Endothelial cell of umbilical vein (primary cell): ENCODE measurements at regions not wholly inside any gene's neighbourhood (a gene's known extent, or its start where the extent isn't known, plus 50 kb on each side); places are given as distances from the start of the nearest gene placed in this dataset.

Experiments used
- BruUV-seq: library from RNA; stranded (reverse); fragments of 400-500 nt; replicated peaks from 2 replicates; lab custom pipeline; 2021; lab: Mats Ljungman, UMichigan
- CTCF ChIA-PET: fragments of 300-600, 350-600 bp; sonication (Branson Sonifier 250); formaldehyde crosslinking; loops from one replicate; lab custom pipeline; 2021; ENCODE audit warnings: antibody characterized with exemption, inconsistent platforms; lab: Charles Lee
- POLR2A ChIA-PET: fragments of 300-600, 350-600 bp; sonication (Branson Sonifier 250); formaldehyde crosslinking; loops from one replicate; lab custom pipeline; 2021; ENCODE audit warnings: antibody characterized with exemption, inconsistent platforms; lab: Charles Lee
- DNase-seq: peaks from one replicate; pipeline ENCODE4 v3.0.0-alpha.2; 2011; ENCODE audit warnings: low read depth, low spot score
- FAIRE-seq: peaks from 2 replicates; lab custom pipeline; 2011; peaks lifted over from hg19 to GRCh38; lab: Jason Lieb, UNC
- H2AFZ ChIP-seq: 2 replicates; pipeline ENCODE4 v1.6.0; 2012; ENCODE audit warnings: low read depth, low read length, control low read depth, inconsistent platforms
- H3K27ac ChIP-seq: 2 replicates; pipeline ENCODE4 v1.5.1; 2011; ENCODE audit warnings: low read depth, mild to moderate bottlenecking, control low read depth, low read length, moderate library complexity; ENCODE audit not compliant: insufficient read depth
- H3K27me3 ChIP-seq, 2 experiments: 2 replicates each; pipeline versions ENCODE4 v1.6.0 to v1.6.1; 2011; ENCODE audit warnings: low read length in 2 of 2, mixed read lengths in 1 of 2; ENCODE audit not compliant: control insufficient read depth in 2 of 2, insufficient read depth in 2 of 2
- H3K36me3 ChIP-seq, 2 experiments: 2 replicates in 1 of 2; 3 replicates in 1 of 2; pipeline ENCODE4 v1.5.1; 2011; ENCODE audit warnings: low read length in 2 of 2, mild to moderate bottlenecking in 1 of 2, moderate library complexity in 1 of 2; ENCODE audit not compliant: control insufficient read depth in 2 of 2, insufficient read depth in 2 of 2; ENCODE audit errors: extremely low read depth in 1 of 2
- H3K4me1 ChIP-seq: 3 replicates; pipeline ENCODE4 v1.5.1; 2011; ENCODE audit warnings: mild to moderate bottlenecking, low read length; ENCODE audit not compliant: control insufficient read depth, insufficient read depth; ENCODE audit errors: extremely low read depth
- H3K4me2 ChIP-seq: 2 replicates; pipeline ENCODE4 v1.6.1; 2011; ENCODE audit warnings: low read length, control low read depth, mixed read lengths; ENCODE audit not compliant: insufficient read depth
- H3K4me3 ChIP-seq, 3 experiments: fragments of 200-600 bp in 1 of 3; sonication (generic), shearing (Covaris generic) in 1 of 3; replicated peaks in 1 of 3; 2 replicates each; pipeline ENCODE4 v1.5.1; 2011 to 2016; ENCODE audit warnings: control low read depth in 3 of 3, low read length in 3 of 3, mild to moderate bottlenecking in 2 of 3, inconsistent platforms in 1 of 3, low read depth in 1 of 3, moderate library complexity in 1 of 3; ENCODE audit not compliant: insufficient read depth in 1 of 3
- H3K79me2 ChIP-seq: 2 replicates; pipeline ENCODE4 v1.6.0; 2012; ENCODE audit warnings: low read length, inconsistent platforms; ENCODE audit not compliant: control insufficient read depth, insufficient read depth
- H3K9ac ChIP-seq: replicated peaks from 2 replicates; pipeline ENCODE3; 2011; ENCODE audit warnings: low read length, control low read depth; ENCODE audit not compliant: insufficient read depth; ENCODE audit errors: extremely low read depth
- H3K9me1 ChIP-seq: replicated peaks from 3 replicates; pipeline ENCODE4 v1.6.0; 2011; ENCODE audit warnings: mild to moderate bottlenecking, low read length; ENCODE audit not compliant: control insufficient read depth, insufficient read depth; ENCODE audit errors: extremely low read depth
- H3K9me3 ChIP-seq: replicated peaks from 2 replicates; pipeline ENCODE4 v1.5.1; 2012; ENCODE audit warnings: low read length, inconsistent platforms; ENCODE audit not compliant: control insufficient read depth, insufficient read depth
- H4K20me1 ChIP-seq: replicated peaks from 2 replicates; pipeline ENCODE3; 2011; ENCODE audit warnings: mild to moderate bottlenecking, low read length; ENCODE audit not compliant: control insufficient read depth, insufficient read depth; ENCODE audit errors: extremely low read depth
- EZH2 ChIP-seq: IDR thresholded peaks from 2 replicates; pipeline ENCODE4 v1.6.1; 2012; ENCODE audit warnings: borderline replicate concordance, low read depth, mild to moderate bottlenecking, moderate library complexity, low read length, inconsistent platforms; ENCODE audit not compliant: severe bottlenecking
- FOS ChIP-seq: IDR thresholded peaks from 2 replicates; pipeline ENCODE4 v1.6.1; 2011; ENCODE audit warnings: mild to moderate bottlenecking, low read length, moderate library complexity, borderline replicate concordance; ENCODE audit not compliant: insufficient read depth
- GATA2 ChIP-seq: IDR thresholded peaks from 2 replicates; pipeline ENCODE4 v1.7.0; 2011; ENCODE audit warnings: low read depth, mild to moderate bottlenecking, moderate library complexity, mixed read lengths, low read length; ENCODE audit not compliant: insufficient read length, insufficient read depth
- JUN ChIP-seq: IDR thresholded peaks from 2 replicates; pipeline ENCODE4 v1.6.1; 2011; ENCODE audit warnings: borderline replicate concordance, low read depth; ENCODE audit not compliant: insufficient read length, insufficient read depth
- MYC ChIP-seq: IDR thresholded peaks from one replicate; pipeline ENCODE4 v1.6.1; 2011; ENCODE audit warnings: mild to moderate bottlenecking, low read depth, low read length
- POLR2A ChIP-seq: IDR thresholded peaks from 2 replicates; pipeline ENCODE4 v1.6.1; 2012; ENCODE audit warnings: low read depth, mild to moderate bottlenecking, control low read depth, low read length
- POLR2AphosphoS5 ChIP-seq: IDR thresholded peaks from 2 replicates; pipeline ENCODE4 v1.6.1; 2012; ENCODE audit warnings: low read depth, mild to moderate bottlenecking, control low read depth, low read length, moderate library complexity; ENCODE audit not compliant: insufficient read depth
- dilution Hi-C: fragments of 300-500 bp; cut with MboI; formaldehyde crosslinking; loops from one replicate; pipeline ENCODE4 v1.15.0; 2019; ENCODE audit warnings: low sequenced_read_pairs; ENCODE audit not compliant: extremely low pct_ligation_motif_present
- intact Hi-C: fragments of 100-400 bp; cut with micrococcal nuclease; formaldehyde crosslinking; loops from one replicate; pipeline ENCODE4 v1.10.0; 2022
- TF ChIP-seq, protein P1 (sequence below), 2 donors: IDR thresholded peaks; 1 replicate in 1 of 2; 2 replicates in 1 of 2; pipeline ENCODE4 v1.5.1; 2011; ENCODE audit warnings: low read length in 2 of 2, mild to moderate bottlenecking in 2 of 2, moderate library complexity in 2 of 2, control low read depth in 1 of 2, inconsistent platforms in 1 of 2, low read depth in 1 of 2; ENCODE audit not compliant: insufficient read depth in 1 of 2; ENCODE audit errors: extremely low read depth in 1 of 2

DNA sequence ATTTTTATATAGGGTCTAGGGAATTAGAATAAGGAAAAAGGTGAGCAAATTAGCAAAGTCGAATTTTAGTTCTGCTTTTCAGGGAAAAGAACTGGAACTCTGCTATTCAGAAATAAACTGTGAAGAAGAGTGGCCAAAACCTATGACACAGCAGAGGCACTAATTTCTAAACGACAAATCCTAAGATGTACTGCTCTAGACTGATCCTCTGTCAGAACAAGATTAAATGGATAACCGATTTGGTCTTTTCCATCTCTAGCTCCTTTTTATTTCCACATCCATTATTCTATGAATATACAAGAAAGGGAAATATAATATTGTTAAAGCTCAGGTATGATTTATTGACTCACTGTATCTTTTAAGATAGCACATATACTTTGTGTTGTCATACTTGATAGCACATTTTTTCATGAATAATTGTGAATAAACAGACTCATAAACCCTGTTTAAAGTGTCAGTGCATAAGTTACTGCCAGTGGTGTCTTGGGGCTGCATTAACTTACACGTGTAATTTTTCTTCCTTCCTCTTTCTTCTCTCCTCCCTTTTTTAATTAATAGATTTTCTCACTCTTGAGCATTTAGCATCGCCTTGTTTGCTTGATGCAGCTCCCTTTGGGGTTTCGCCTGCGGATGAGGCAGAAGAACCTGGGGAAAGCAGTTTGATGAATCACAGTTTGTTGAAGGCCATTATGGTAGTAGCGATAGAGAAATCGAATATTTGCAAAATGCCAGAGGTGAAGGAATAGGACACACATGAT is 496.6 kb downstream of the ADGRL2 start:
- CTCF ChIA-PET: interaction anchor here (1.1 to 1.2 kb wide), 2 partner anchors 11 to 15 kb away, joined by 3 read pairs; no protein-coding TSS in a partner anchor
- H3K4me2 ChIP-seq: no peak overlapping the region
- no peak overlapping the region for H3K4me3 ChIP-seq
- H3K27ac ChIP-seq: no peak overlapping the region
- FAIRE-seq: no peak
- POLR2A ChIA-PET: no interaction called here
- H4K20me1 ChIP-seq: no peaks in the 10 kb centered on the region
- no peaks in the 10 kb centered on the region for H3K9me3 ChIP-seq
- dilution Hi-C loops: no loop called here
- no peaks in the 10 kb centered on the region for H3K4me1 ChIP-seq
- H3K36me3 ChIP-seq: no peaks in the 10 kb centered on the region
- no TSS peak for BruUV-seq
- TF ChIP-seq POLR2A (no peak), MYC (no peak)
- TF ChIP-seq, protein P1, sequence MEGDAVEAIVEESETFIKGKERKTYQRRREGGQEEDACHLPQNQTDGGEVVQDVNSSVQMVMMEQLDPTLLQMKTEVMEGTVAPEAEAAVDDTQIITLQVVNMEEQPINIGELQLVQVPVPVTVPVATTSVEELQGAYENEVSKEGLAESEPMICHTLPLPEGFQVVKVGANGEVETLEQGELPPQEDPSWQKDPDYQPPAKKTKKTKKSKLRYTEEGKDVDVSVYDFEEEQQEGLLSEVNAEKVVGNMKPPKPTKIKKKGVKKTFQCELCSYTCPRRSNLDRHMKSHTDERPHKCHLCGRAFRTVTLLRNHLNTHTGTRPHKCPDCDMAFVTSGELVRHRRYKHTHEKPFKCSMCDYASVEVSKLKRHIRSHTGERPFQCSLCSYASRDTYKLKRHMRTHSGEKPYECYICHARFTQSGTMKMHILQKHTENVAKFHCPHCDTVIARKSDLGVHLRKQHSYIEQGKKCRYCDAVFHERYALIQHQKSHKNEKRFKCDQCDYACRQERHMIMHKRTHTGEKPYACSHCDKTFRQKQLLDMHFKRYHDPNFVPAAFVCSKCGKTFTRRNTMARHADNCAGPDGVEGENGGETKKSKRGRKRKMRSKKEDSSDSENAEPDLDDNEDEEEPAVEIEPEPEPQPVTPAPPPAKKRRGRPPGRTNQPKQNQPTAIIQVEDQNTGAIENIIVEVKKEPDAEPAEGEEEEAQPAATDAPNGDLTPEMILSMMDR (IDR thresholded peaks at IDR 0.05; ENCODE audit: extremely low read depth in 1 of 2, insufficient read depth in 1 of 2, low read depth in 1 of 2, low read length in 2 of 2): no peak
- no peak for DNase-seq
- no peaks in the 10 kb centered on the region for H3K27me3 ChIP-seq
- H3K79me2 ChIP-seq: no peaks in the 10 kb centered on the region
- intact Hi-C loops: no loop called here
- H3K9me1 ChIP-seq: no peaks in the 10 kb centered on the region
- no peak overlapping the region for H3K9ac ChIP-seq
- no peak overlapping the region for H2AFZ ChIP-seq

DNA sequence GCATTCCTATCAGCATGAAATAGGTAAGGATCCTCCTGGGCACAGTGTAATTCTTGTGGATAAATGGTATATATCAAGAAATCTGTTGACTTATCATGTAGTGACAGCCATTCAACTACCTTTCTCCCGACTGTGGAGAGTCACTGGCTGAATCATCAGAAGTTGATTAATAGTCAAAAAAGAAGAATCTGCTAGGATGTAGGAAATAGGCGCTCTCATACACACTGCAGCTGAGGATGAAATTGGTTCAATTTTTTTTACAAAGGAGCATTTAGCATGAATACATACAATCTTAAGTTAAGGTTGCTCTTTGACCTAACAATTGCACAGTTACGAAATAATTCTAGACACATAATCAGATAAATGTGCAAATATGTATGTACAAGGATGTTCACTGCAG is 486.8 kb downstream of the ADGRL2 start:
- no peak overlapping the region for H3K9ac ChIP-seq
- DNase-seq (no peak), FAIRE-seq (no peak)
- no peaks in the 10 kb centered on the region for H3K4me1 ChIP-seq
- H3K36me3 ChIP-seq: no peaks in the 10 kb centered on the region
- BruUV-seq: no TSS peak
- no peaks in the 10 kb centered on the region for H3K9me1 ChIP-seq
- ChIA-PET POLR2A (no interaction called here), CTCF (no interaction called here)
- dilution Hi-C loops: no loop called here
- H3K4me2 ChIP-seq: no peak overlapping the region
- H4K20me1 ChIP-seq: no peaks in the 10 kb centered on the region
- no peak overlapping the region for H3K27ac ChIP-seq
- intact Hi-C loops: no loop called here
- no peaks in the 10 kb centered on the region for H3K9me3 ChIP-seq
- H3K79me2 ChIP-seq: no peaks in the 10 kb centered on the region
- no peak overlapping the region for H2AFZ ChIP-seq
- TF ChIP-seq GATA2 (no peak), JUN (no peak), MYC (no peak), EZH2 (no peak), POLR2AphosphoS5 (no peak), POLR2A (no peak), FOS (no peak)
- H3K4me3 ChIP-seq: no peak overlapping the region
- no peaks in the 10 kb centered on the region for H3K27me3 ChIP-seq
